Trophoblast cell (in vitro differentiated cells and primary cell): ENCODE measurements at regions not wholly inside any gene's neighbourhood (a gene's known extent, or its start where the extent isn't known, plus 50 kb on each side); places are given as distances from the start of the nearest gene placed in this dataset.

Experiments
- DNase-seq, 2 donors: peaks; one replicate each; pipeline ENCODE4 v3.0.0-alpha.2; 2016
- H2AFZ ChIP-seq: 2 replicates; pipeline ENCODE4 v1.6.1; 2013; ENCODE audit warnings: low read length, moderate library complexity, mild to moderate bottlenecking; ENCODE audit not compliant: insufficient read depth, poor library complexity
- H2AK5ac ChIP-seq: 2 replicates; pipeline ENCODE4 v1.6.1; 2013; ENCODE audit warnings: mild to moderate bottlenecking, low read length
- H2BK120ac ChIP-seq: 2 replicates; pipeline ENCODE4 v1.6.1; 2013; ENCODE audit warnings: low read length, mild to moderate bottlenecking, moderate library complexity; ENCODE audit not compliant: insufficient read depth, poor library complexity
- H2BK12ac ChIP-seq: 2 replicates; pipeline ENCODE4 v1.6.1; 2013; ENCODE audit warnings: mild to moderate bottlenecking, low read length, moderate library complexity
- H2BK5ac ChIP-seq: 2 replicates; pipeline ENCODE4 v1.6.1; 2013; ENCODE audit warnings: low read length, low read depth, moderate library complexity, mild to moderate bottlenecking; ENCODE audit not compliant: poor library complexity
- H3K14ac ChIP-seq: 2 replicates; pipeline ENCODE4 v1.6.1; 2013; ENCODE audit warnings: mild to moderate bottlenecking, low read length
- H3K18ac ChIP-seq: 2 replicates; pipeline ENCODE4 v1.6.1; 2013; ENCODE audit warnings: mild to moderate bottlenecking, low read length
- H3K23ac ChIP-seq: 2 replicates; pipeline ENCODE4 v1.6.1; 2013; ENCODE audit warnings: low read length
- H3K27ac ChIP-seq: 2 replicates; pipeline ENCODE4 v1.5.1; 2013; ENCODE audit warnings: low read depth, mild to moderate bottlenecking, inconsistent platforms, low read length, moderate library complexity
- H3K27me3 ChIP-seq: 2 replicates; pipeline ENCODE4 v1.6.1; 2013; ENCODE audit warnings: inconsistent platforms, mild to moderate bottlenecking, low read length, moderate library complexity; ENCODE audit not compliant: insufficient read depth
- H3K36me3 ChIP-seq, 2 experiments: 1 replicate in 1 of 2; 2 replicates in 1 of 2; pipeline ENCODE4 v1.6.1; 2013; ENCODE audit warnings: low read length in 2 of 2, mild to moderate bottlenecking in 2 of 2, moderate library complexity in 1 of 2; ENCODE audit not compliant: insufficient read depth in 2 of 2, control insufficient read depth in 1 of 2
- H3K4ac ChIP-seq: 2 replicates; pipeline ENCODE4 v1.6.1; 2013; ENCODE audit warnings: low read depth, mild to moderate bottlenecking, low read length, moderate library complexity
- H3K4me1 ChIP-seq, 2 experiments: 1 replicate in 1 of 2; 2 replicates in 1 of 2; pipeline ENCODE4 v1.6.1; 2013; ENCODE audit warnings: low read length in 2 of 2, mild to moderate bottlenecking in 2 of 2, moderate library complexity in 1 of 2; ENCODE audit not compliant: insufficient read depth in 2 of 2, control insufficient read depth in 1 of 2
- H3K4me2 ChIP-seq: 2 replicates; pipeline ENCODE4 v1.6.1; 2013; ENCODE audit warnings: inconsistent platforms, mild to moderate bottlenecking, low read length, moderate library complexity
- H3K4me3 ChIP-seq: 2 replicates; pipeline ENCODE4 v1.5.1; 2013; ENCODE audit warnings: mild to moderate bottlenecking, low read depth, low read length, inconsistent platforms
- H3K79me1 ChIP-seq: one replicate; pipeline ENCODE4 v1.6.1; 2013; ENCODE audit warnings: low read length
- H3K79me2 ChIP-seq: 2 replicates; pipeline ENCODE4 v1.6.1; 2013; ENCODE audit warnings: low read length, mild to moderate bottlenecking; ENCODE audit not compliant: control insufficient read depth, insufficient read depth, poor library complexity
- H3K9ac ChIP-seq: 2 replicates; pipeline ENCODE4 v1.6.1; 2013; ENCODE audit warnings: mild to moderate bottlenecking, low read length
- H3K9me3 ChIP-seq: 2 replicates; pipeline ENCODE4 v1.6.1; 2013; ENCODE audit warnings: low read depth, mild to moderate bottlenecking, control low read depth, inconsistent platforms, low read length; ENCODE audit not compliant: insufficient read depth
- H4K12ac ChIP-seq: 2 replicates; pipeline ENCODE4 v1.6.1; 2013; ENCODE audit warnings: low read depth, mild to moderate bottlenecking, low read length, moderate library complexity
- H4K8ac ChIP-seq: 2 replicates; pipeline ENCODE4 v1.6.1; 2013; ENCODE audit warnings: low read depth, mild to moderate bottlenecking, low read length, moderate library complexity
- H4K91ac ChIP-seq: one replicate; pipeline ENCODE4 v1.6.1; 2013; ENCODE audit warnings: low read depth, mild to moderate bottlenecking, low read length, moderate library complexity
- WGBS: extraction: QIAGEN DNeasy Blood & Tissue Kit; methylation state at CpG from one replicate; pipeline ENCODE4 v1.1.7; 2013; ENCODE audit warnings: missing lambda C conversion rate; ENCODE audit not compliant: insufficient read length, insufficient coverage; ENCODE audit errors: extremely low coverage; 5-methylcytosine and 5-hydroxymethylcytosine counted together

DNA sequence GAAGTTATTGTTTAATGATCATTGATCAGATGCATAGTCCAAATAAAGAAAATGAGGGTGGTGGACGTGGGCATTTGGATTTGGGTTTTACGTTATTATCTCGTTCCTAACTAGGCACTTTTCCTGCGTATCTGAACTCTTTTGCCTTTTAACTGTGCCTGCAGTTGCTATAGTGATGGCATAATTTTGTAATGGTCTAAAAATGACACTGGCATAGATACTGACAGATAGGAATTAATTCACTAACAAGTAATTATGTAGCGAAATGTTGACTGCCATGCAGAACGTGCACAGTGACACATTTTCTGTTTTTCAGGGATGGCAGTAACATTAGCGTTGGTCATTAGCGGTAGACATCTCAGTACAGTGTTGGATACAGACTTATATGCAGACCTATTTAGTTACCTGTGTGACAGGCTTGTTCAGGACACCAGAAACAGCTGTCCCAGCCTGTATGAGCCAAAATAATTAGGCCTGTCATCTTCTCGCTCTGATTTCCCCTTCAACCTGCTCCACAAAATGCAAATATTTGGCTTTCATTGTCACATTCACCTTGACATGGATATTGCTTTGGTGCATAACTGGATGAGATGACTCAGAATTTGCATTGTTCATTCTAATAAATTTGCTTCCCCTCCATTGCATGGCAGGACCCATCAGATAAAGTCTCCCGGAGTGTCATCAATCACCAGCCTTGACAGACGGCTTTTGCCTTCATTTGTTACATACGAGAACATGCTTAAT is 413.3 kb upstream of the IRX1 start:
- Histone ChIP-seq H4K8ac (no peak overlapping the region), H3K9ac (no peak overlapping the region), H3K9me3 (no peaks in the 10 kb centered on the region), H3K4me2 (no peak overlapping the region), H3K36me3 (no peaks in the 10 kb centered on the region), H2BK120ac (no peak overlapping the region), H3K4me1 (no peaks in the 10 kb centered on the region), H3K27ac (no peak overlapping the region), H3K18ac (no peak overlapping the region), H3K4me3 (no peak overlapping the region), H3K79me1 (no peaks in the 10 kb centered on the region), H4K91ac (no peak overlapping the region), H3K27me3 (no peaks in the 10 kb centered on the region), H4K12ac (no peak overlapping the region), H3K4ac (no peak overlapping the region), H2AFZ (no peak overlapping the region), H3K79me2 (no peaks in the 10 kb centered on the region), H2AK5ac (no peak overlapping the region), H2BK12ac (no peak overlapping the region), H3K14ac (no peak overlapping the region), H3K23ac (no peak overlapping the region), H2BK5ac (no peak overlapping the region)
- no CpG with 5 or more reads among the region's 12 CpGs for WGBS
- no peak for DNase-seq

DNA sequence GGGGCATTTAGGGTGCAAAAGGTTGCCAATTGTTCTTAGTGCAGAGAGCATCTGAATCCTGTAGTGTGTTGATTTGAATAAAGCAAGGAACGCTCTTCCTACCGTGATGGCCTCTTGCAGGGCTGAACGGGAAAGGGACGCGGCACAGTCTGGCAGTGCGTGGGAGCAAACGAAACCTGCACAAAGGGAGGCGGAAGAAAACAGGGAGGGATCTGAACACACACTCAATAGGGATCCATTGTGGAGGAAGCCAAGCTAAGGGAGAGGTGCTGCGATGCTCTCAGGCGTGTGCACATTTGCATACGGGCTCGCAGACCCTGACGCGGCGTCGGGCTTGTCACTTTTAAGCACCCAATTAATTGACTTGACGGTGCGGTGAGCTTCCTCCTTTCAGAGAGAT is 414.0 kb upstream of the IRX1 start:
- Histone ChIP-seq H4K8ac (no peak overlapping the region), H3K18ac (no peak overlapping the region), H3K27me3 (no peaks in the 10 kb centered on the region), H3K14ac (no peak overlapping the region), H3K4me2 (no peak overlapping the region), H3K36me3 (no peaks in the 10 kb centered on the region), H3K4me1 (no peaks in the 10 kb centered on the region), H3K23ac (no peak overlapping the region), H2AFZ (no peak overlapping the region), H2BK120ac (no peak overlapping the region), H3K4ac (no peak overlapping the region), H4K91ac (no peak overlapping the region), H3K9me3 (no peaks in the 10 kb centered on the region), H2BK5ac (no peak overlapping the region), H2BK12ac (no peak overlapping the region), H3K79me1 (no peaks in the 10 kb centered on the region), H4K12ac (no peak overlapping the region), H3K27ac (no peak overlapping the region), H2AK5ac (no peak overlapping the region), H3K9ac (no peak overlapping the region), H3K4me3 (no peak overlapping the region), H3K79me2 (no peaks in the 10 kb centered on the region)
- no CpG with 5 or more reads among the region's 18 CpGs for WGBS
- no peak for DNase-seq

DNA sequence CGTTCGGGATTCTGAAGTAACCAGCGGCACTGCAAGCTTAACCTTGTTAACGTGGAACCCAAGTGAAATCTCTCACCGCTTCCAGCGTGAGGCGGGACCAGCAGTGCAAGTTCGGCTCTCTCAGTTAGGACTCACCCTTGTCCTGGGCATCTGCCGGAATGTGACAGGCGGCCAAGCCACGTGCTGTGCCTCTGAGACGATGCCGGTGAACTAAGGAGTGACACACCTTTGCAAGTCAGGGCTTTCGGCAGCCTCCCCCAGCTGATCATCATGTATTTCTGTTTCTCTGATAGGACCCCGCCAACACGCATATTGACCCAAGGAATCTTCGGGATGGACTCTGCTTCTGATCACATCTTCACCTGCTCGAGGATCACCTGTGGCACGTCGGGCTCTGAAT is 415.0 kb upstream of the IRX1 start:
- Histone ChIP-seq H3K4me2 (no peak overlapping the region), H3K9me3 (no peaks in the 10 kb centered on the region), H4K8ac (no peak overlapping the region), H2AFZ (no peak overlapping the region), H3K23ac (no peak overlapping the region), H3K27me3 (no peaks in the 10 kb centered on the region), H3K18ac (no peak overlapping the region), H2BK5ac (no peak overlapping the region), H3K79me2 (no peaks in the 10 kb centered on the region), H2BK12ac (no peak overlapping the region), H3K4me3 (no peak overlapping the region), H3K27ac (no peak overlapping the region), H2BK120ac (no peak overlapping the region), H3K9ac (no peak overlapping the region), H4K12ac (no peak overlapping the region), H3K36me3 (no peaks in the 10 kb centered on the region), H2AK5ac (no peak overlapping the region), H3K4me1 (no peaks in the 10 kb centered on the region), H3K14ac (no peak overlapping the region), H3K79me1 (no peaks in the 10 kb centered on the region), H3K4ac (no peak overlapping the region), H4K91ac (no peak overlapping the region)
- no CpG with 5 or more reads among the region's 20 CpGs for WGBS
- DNase-seq, result no peak

DNA sequence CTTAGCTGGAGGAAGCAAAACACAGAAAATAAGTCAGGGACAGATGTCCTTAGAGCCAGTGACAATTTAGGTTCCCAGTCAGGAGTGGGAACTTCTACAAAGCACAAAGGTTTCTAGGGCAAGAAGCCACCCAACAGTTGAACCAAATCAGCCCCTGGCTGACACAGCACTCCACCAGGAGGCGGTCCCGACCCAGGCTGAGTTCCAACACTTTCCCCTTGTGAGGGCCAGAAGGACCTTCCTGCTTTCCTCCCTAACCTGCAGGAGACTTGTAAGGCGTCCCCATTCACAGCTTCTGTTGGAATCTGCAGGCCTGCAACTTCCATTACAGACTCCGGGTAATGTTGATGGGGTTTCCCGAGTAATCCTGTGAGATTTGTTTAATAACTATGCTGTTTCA is 416.4 kb upstream of the IRX1 start:
- Histone ChIP-seq H2BK12ac (no peak overlapping the region), H4K12ac (no peak overlapping the region), H3K36me3 (no peaks in the 10 kb centered on the region), H3K79me2 (no peaks in the 10 kb centered on the region), H3K79me1 (no peaks in the 10 kb centered on the region), H3K4ac (no peak overlapping the region), H3K4me3 (no peak overlapping the region), H3K4me1 (no peaks in the 10 kb centered on the region), H3K27me3 (no peaks in the 10 kb centered on the region), H3K9ac (no peak overlapping the region), H2BK5ac (no peak overlapping the region), H3K27ac (no peak overlapping the region), H2AFZ (no peak overlapping the region), H4K91ac (no peak overlapping the region), H3K9me3 (no peaks in the 10 kb centered on the region), H3K4me2 (no peak overlapping the region), H3K23ac (no peak overlapping the region), H2BK120ac (no peak overlapping the region), H3K18ac (no peak overlapping the region), H3K14ac (no peak overlapping the region), H2AK5ac (no peak overlapping the region), H4K8ac (no peak overlapping the region)
- WGBS, result no CpG with 5 or more reads among the region's 5 CpGs
- DNase-seq, result no peak
